Caco-2 (cell line): ENCODE measurements at regions not wholly inside any gene's neighbourhood (a gene's known extent, or its start where the extent isn't known, plus 50 kb on each side); places are given as distances from the start of the nearest gene placed in this dataset.

Experiments used
- BruUV-seq: library from RNA; stranded (reverse); fragments of 400-500 nt; replicated peaks from 2 replicates; lab custom pipeline; 2021; lab: Mats Ljungman, UMichigan
- CTCF ChIA-PET: fragments of 300-600 bp; sonication (Branson Sonifier 250); formaldehyde crosslinking; loops from one replicate; lab custom pipeline; 2022; ENCODE audit warnings: antibody characterized with exemption; lab: Charles Lee
- POLR2A ChIA-PET: fragments of 300-600 bp; sonication (Branson Sonifier 250); formaldehyde crosslinking; loops from one replicate; lab custom pipeline; 2022; ENCODE audit warnings: antibody characterized with exemption; lab: Charles Lee
- DNase-seq, 2 experiments: peaks; one replicate each; pipeline versions ENCODE4 v3.0.0 to v3.0.0-alpha.2; 2020 to 2022
- H3K27me3 ChIP-seq: replicated peaks from 2 replicates; pipeline ENCODE4 v1.6.0; 2011; ENCODE audit warnings: low read length; ENCODE audit not compliant: control insufficient read depth, insufficient read depth
- H3K36me3 ChIP-seq: 2 replicates; pipeline ENCODE4 v1.5.1; 2011; ENCODE audit warnings: low read length; ENCODE audit not compliant: control insufficient read depth, insufficient read depth
- H3K4me1 ChIP-seq: fragments of 250-450 bp; sonication (Bioruptor Pico); 2 replicates; pipeline ENCODE4 v1.5.1; 2020; ENCODE audit warnings: mild to moderate bottlenecking
- H3K4me3 ChIP-seq: 2 replicates; pipeline ENCODE4 v1.5.1; 2011; ENCODE audit warnings: low read depth, mild to moderate bottlenecking, control low read depth, low read length
- H3K9me3 ChIP-seq: fragments of 250-450 bp; sonication (Bioruptor Pico); 2 replicates; pipeline ENCODE4 v1.5.1; 2020; ENCODE audit warnings: mild to moderate bottlenecking, moderate library complexity
- H3K27ac Mint-ChIP-seq: one replicate; pipeline ENCODE4 v1.8.0; 2022; ENCODE audit warnings: mixed read lengths; ENCODE audit not compliant: unreplicated experiment
- H3K27me3 Mint-ChIP-seq: one replicate; pipeline ENCODE4 v1.8.0; 2022; ENCODE audit warnings: mixed read lengths; ENCODE audit not compliant: insufficient read depth, unreplicated experiment
- H3K36me3 Mint-ChIP-seq: one replicate; pipeline ENCODE4 v1.8.0; 2022; ENCODE audit warnings: mild to moderate bottlenecking, mixed read lengths; ENCODE audit not compliant: insufficient read depth, unreplicated experiment
- H3K4me1 Mint-ChIP-seq: one replicate; pipeline ENCODE4 v1.8.0; 2022; ENCODE audit warnings: low read depth, mixed read lengths; ENCODE audit not compliant: unreplicated experiment
- H3K4me3 Mint-ChIP-seq: one replicate; pipeline ENCODE4 v1.8.0; 2022; ENCODE audit warnings: mild to moderate bottlenecking, moderate library complexity, mixed read lengths; ENCODE audit not compliant: unreplicated experiment
- H3K9me3 Mint-ChIP-seq: one replicate; pipeline ENCODE4 v1.8.0; 2022; ENCODE audit warnings: mixed read lengths; ENCODE audit not compliant: unreplicated experiment
- intact Hi-C: fragments of 100-400 bp; cut with micrococcal nuclease; formaldehyde crosslinking; loops from one replicate; pipeline ENCODE4 v1.10.0; 2022; ENCODE audit not compliant: unreplicated experiment
- TF ChIP-seq, protein P1 (sequence below), 2 experiments: fragments of 200-600 bp in 1 of 2; IDR thresholded peaks; 1 replicate in 1 of 2; 2 replicates in 1 of 2; pipeline versions ENCODE4 v1.5.1 to v1.8.0; 2011 to 2022; ENCODE audit warnings: antibody characterized with exemption in 1 of 2, control low read depth in 1 of 2, inconsistent platforms in 1 of 2, low read depth in 1 of 2, low read length in 1 of 2, mild to moderate bottlenecking in 1 of 2, moderate library complexity in 1 of 2; ENCODE audit not compliant: insufficient read depth in 1 of 2, severe bottlenecking in 1 of 2, unreplicated experiment in 1 of 2

DNA sequence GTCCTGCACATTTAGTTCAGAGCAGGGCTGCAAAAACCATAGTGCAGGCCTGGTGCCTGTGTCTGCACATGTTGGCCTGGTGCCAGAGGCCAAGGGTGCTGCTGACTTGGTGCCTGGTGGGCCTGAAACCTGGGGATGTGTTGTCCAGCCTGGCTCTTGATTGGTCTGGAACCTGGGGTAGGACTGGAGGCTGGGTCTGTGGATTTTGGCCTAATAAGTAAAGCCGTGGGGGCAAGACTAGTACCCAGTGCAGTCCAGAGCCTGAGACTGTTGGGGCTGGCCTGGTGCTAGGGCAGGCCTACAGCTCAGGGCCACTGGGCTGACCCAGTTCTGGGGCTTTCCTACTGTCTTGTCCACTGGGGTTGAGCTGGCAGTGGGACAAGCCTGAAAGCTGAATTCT is 817.9 kb downstream of the DNAJB9 start:
- Histone ChIP-seq H3K9me3 (no peaks in the 10 kb centered on the region), H3K4me1 (no peaks in the 10 kb centered on the region), H3K4me3 (no peak overlapping the region), H3K36me3 (no peaks in the 10 kb centered on the region), H3K27me3 (no peaks in the 10 kb centered on the region)
- TF ChIP-seq, protein P1, sequence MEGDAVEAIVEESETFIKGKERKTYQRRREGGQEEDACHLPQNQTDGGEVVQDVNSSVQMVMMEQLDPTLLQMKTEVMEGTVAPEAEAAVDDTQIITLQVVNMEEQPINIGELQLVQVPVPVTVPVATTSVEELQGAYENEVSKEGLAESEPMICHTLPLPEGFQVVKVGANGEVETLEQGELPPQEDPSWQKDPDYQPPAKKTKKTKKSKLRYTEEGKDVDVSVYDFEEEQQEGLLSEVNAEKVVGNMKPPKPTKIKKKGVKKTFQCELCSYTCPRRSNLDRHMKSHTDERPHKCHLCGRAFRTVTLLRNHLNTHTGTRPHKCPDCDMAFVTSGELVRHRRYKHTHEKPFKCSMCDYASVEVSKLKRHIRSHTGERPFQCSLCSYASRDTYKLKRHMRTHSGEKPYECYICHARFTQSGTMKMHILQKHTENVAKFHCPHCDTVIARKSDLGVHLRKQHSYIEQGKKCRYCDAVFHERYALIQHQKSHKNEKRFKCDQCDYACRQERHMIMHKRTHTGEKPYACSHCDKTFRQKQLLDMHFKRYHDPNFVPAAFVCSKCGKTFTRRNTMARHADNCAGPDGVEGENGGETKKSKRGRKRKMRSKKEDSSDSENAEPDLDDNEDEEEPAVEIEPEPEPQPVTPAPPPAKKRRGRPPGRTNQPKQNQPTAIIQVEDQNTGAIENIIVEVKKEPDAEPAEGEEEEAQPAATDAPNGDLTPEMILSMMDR (IDR thresholded peaks at IDR 0.05; ENCODE audit: insufficient read depth in 1 of 2, low read depth in 1 of 2, low read length in 1 of 2, severe bottlenecking in 1 of 2, unreplicated experiment in 1 of 2), result no peak
- POLR2A ChIA-PET, result no interaction called here
- H3K4me1 Mint-ChIP-seq, result no peaks in the 10 kb centered on the region
- no peak overlapping the region for H3K4me3 Mint-ChIP-seq
- H3K27ac Mint-ChIP-seq, result no peak overlapping the region
- no peaks in the 10 kb centered on the region for H3K27me3 Mint-ChIP-seq
- no peaks in the 10 kb centered on the region for H3K36me3 Mint-ChIP-seq
- H3K9me3 Mint-ChIP-seq, result no peaks in the 10 kb centered on the region
- no peak for DNase-seq
- no TSS peak for BruUV-seq
- intact Hi-C loops, result no loop called here
- CTCF ChIA-PET, result no interaction called here

DNA sequence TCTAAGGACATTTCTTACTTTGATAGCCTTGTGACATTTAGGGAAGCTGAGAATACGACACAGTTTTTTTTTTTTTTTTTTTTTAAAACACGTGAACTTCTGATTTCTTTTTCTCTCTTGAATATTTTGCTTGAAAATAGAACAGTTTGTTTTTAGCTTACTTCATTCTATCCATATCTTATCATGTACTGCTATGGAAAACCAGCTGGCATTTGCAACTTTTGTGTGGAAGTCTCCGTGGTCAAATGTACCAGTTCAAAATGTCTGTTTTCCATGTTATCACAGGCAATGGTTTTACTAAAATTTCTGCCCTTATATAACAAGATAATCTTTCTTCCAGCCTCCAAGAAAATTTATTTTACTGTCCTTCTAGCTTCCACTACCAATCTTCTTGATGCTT is 821.6 kb downstream of the DNAJB9 start:
- ChIA-PET POLR2A (no interaction called here), CTCF (interaction anchor here (0.6 kb wide), 1 partner anchor 282 kb away, joined by 5 read pairs; no protein-coding TSS in a partner anchor)
- H3K27ac Mint-ChIP-seq, result no peak overlapping the region
- Histone ChIP-seq H3K36me3 (no peaks in the 10 kb centered on the region), H3K4me3 (no peak overlapping the region), H3K9me3 (no peaks in the 10 kb centered on the region), H3K27me3 (no peaks in the 10 kb centered on the region), H3K4me1 (no peaks in the 10 kb centered on the region)
- no peaks in the 10 kb centered on the region for H3K36me3 Mint-ChIP-seq
- H3K27me3 Mint-ChIP-seq, result no peaks in the 10 kb centered on the region
- H3K4me1 Mint-ChIP-seq, result no peaks in the 10 kb centered on the region
- TF ChIP-seq, protein P1 (IDR thresholded peaks at IDR 0.05; ENCODE audit: insufficient read depth in 1 of 2, low read depth in 1 of 2, low read length in 1 of 2, severe bottlenecking in 1 of 2, unreplicated experiment in 1 of 2), result no peak
- BruUV-seq, result no TSS peak
- DNase-seq, result no peak
- no peaks in the 10 kb centered on the region for H3K9me3 Mint-ChIP-seq
- intact Hi-C loops, result no loop called here
- H3K4me3 Mint-ChIP-seq, result no peak overlapping the region

DNA sequence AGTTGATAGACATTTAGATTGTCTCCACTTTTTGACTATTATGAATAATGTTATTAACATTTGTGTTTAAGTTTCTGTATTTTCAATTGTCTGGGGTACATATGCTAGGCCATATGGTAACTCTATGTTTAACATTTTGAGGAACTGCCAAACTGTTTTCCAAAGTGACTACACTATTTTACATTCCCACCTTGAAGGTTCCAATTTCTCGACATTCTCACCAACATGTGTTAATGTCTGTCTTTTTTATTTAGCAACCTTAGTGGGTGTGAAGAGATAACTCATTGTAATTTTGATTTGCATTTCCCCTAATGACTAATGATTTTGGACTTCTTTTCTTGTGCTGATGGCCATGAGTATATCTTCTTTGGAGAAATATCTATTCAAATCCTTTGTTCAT is 832.4 kb downstream of the DNAJB9 start:
- ChIA-PET POLR2A (no interaction called here), CTCF (no interaction called here)
- no peaks in the 10 kb centered on the region for H3K4me1 Mint-ChIP-seq
- DNase-seq, result no peak
- no peak overlapping the region for H3K4me3 Mint-ChIP-seq
- Histone ChIP-seq H3K4me1 (no peaks in the 10 kb centered on the region), H3K4me3 (no peak overlapping the region), H3K9me3 (no peaks in the 10 kb centered on the region), H3K27me3 (no peaks in the 10 kb centered on the region), H3K36me3 (no peaks in the 10 kb centered on the region)
- intact Hi-C loops, result no loop called here
- H3K27me3 Mint-ChIP-seq, result no peaks in the 10 kb centered on the region
- H3K9me3 Mint-ChIP-seq, result no peaks in the 10 kb centered on the region
- H3K36me3 Mint-ChIP-seq, result no peaks in the 10 kb centered on the region
- BruUV-seq, result no TSS peak
- TF ChIP-seq, protein P1 (IDR thresholded peaks at IDR 0.05; ENCODE audit: insufficient read depth in 1 of 2, low read depth in 1 of 2, low read length in 1 of 2, severe bottlenecking in 1 of 2, unreplicated experiment in 1 of 2), result no peak
- no peak overlapping the region for H3K27ac Mint-ChIP-seq
